Stomach smooth muscle (tissue), 2 donors: ENCODE measurements at regions not wholly inside any gene's neighbourhood (a gene's known extent, or its start where the extent isn't known, plus 50 kb on each side); places are given as distances from the start of the nearest gene placed in this dataset.
"Not testable (repeated sequence)": the region's sequence is repeated elsewhere in the genome, so short reads cannot be mapped to it uniquely, and the experiment has no call there.

Source experiments
- H3K27ac ChIP-seq: one replicate; pipeline ENCODE4 v1.7.0; 2013; ENCODE audit warnings: mild to moderate bottlenecking, low read length, inconsistent platforms
- H3K27me3 ChIP-seq, 2 donors: one replicate each; pipeline ENCODE4 v1.7.0; 2013; ENCODE audit warnings: low read length in 2 of 2; ENCODE audit not compliant: insufficient read depth in 2 of 2, control insufficient read depth in 1 of 2
- H3K36me3 ChIP-seq, 2 donors: one replicate each; pipeline ENCODE4 v1.7.0; 2013; ENCODE audit warnings: low read length in 2 of 2; ENCODE audit not compliant: control insufficient read depth in 2 of 2, insufficient read depth in 2 of 2
- H3K4me1 ChIP-seq: one replicate; pipeline ENCODE4 v1.7.0; 2013; ENCODE audit warnings: low read length; ENCODE audit not compliant: control insufficient read depth, insufficient read depth
- H3K4me3 ChIP-seq, 2 donors: one replicate each; pipeline ENCODE4 v1.7.0; 2013; ENCODE audit warnings: low read length in 2 of 2
- H3K9ac ChIP-seq, 2 donors: one replicate each; pipeline ENCODE4 v1.7.0; 2013; ENCODE audit warnings: low read length in 2 of 2, mild to moderate bottlenecking in 1 of 2
- H3K9me3 ChIP-seq, 2 donors: one replicate each; pipeline ENCODE4 v1.7.0; 2013; ENCODE audit warnings: low read length in 2 of 2; ENCODE audit not compliant: control insufficient read depth in 2 of 2
- donor health status: healthy.
- donor health status: Pancreatic carcinoma.

GRCh38 chr19:28136796-28137195 is 1076.2 kb downstream of the UQCRFS1 start:
- H3K36me3 ChIP-seq, result no peaks in the 10 kb centered on the region
- no peak overlapping the region for H3K9ac ChIP-seq
- H3K9me3 ChIP-seq, result no peaks in the 10 kb centered on the region
- H3K4me1 ChIP-seq, result no peaks in the 10 kb centered on the region
- H3K27me3 ChIP-seq, result no peaks in the 10 kb centered on the region
- no peak overlapping the region for H3K27ac ChIP-seq
- H3K4me3 ChIP-seq, result no peak overlapping the region

GRCh38 chr19:28135825-28136224 is 1077.1 kb downstream of the UQCRFS1 start:
- H3K9ac ChIP-seq, result no peak overlapping the region

GRCh38 chr19:28134311-28134710 is 1078.6 kb downstream of the UQCRFS1 start:
- Histone ChIP-seq H3K36me3 (no peaks in the 10 kb centered on the region), H3K9ac (no peak overlapping the region), H3K4me1 (no peaks in the 10 kb centered on the region), H3K27me3 (no peaks in the 10 kb centered on the region), H3K4me3 (no peak overlapping the region), H3K27ac (no peak overlapping the region), H3K9me3 (no peaks in the 10 kb centered on the region)

More at GRCh38 chr19:28135825-28136224, 1077.1 kb downstream of the UQCRFS1 start:
- H3K27ac ChIP-seq, result no peak overlapping the region
- H3K27me3 ChIP-seq, result no peaks in the 10 kb centered on the region
- no peaks in the 10 kb centered on the region for H3K36me3 ChIP-seq
- H3K9me3 ChIP-seq, result no peaks in the 10 kb centered on the region
- no peak overlapping the region for H3K4me3 ChIP-seq
- H3K4me1 ChIP-seq, result no peaks in the 10 kb centered on the region

GRCh38 chr19:28130881-28131280 is 1082.1 kb downstream of the UQCRFS1 start:
- H3K27ac ChIP-seq, H3K36me3 ChIP-seq, H3K4me1 ChIP-seq, H3K27me3 ChIP-seq, H3K9ac ChIP-seq, H3K4me3 ChIP-seq, H3K9me3 ChIP-seq: not testable (repeated sequence)

- Histone ChIP-seq H3K36me3 (no peaks in the 10 kb centered on the region), H3K9ac (no peak overlapping the region), H3K4me1 (no peaks in the 10 kb centered on the region), H3K9me3 (no peaks in the 10 kb centered on the region), H3K4me3 (no peak overlapping the region), H3K27ac (no peak overlapping the region), H3K27me3 (no peaks in the 10 kb centered on the region)
Measured at GRCh38 chr19:28130066-28130511, 1082.9 kb downstream of the UQCRFS1 start.

- Histone ChIP-seq H3K9ac (no peak overlapping the region), H3K9me3 (no peaks in the 10 kb centered on the region), H3K36me3 (no peaks in the 10 kb centered on the region), H3K4me1 (no peaks in the 10 kb centered on the region), H3K4me3 (no peak overlapping the region), H3K27ac (no peak overlapping the region), H3K27me3 (no peaks in the 10 kb centered on the region)
Measured at GRCh38 chr19:28128341-28128740, 1084.6 kb downstream of the UQCRFS1 start.

- no peak overlapping the region for H3K4me3 ChIP-seq
- no peaks in the 10 kb centered on the region for H3K9me3 ChIP-seq
- no peaks in the 10 kb centered on the region for H3K27me3 ChIP-seq
- H3K27ac ChIP-seq, result no peak overlapping the region
- no peaks in the 10 kb centered on the region for H3K36me3 ChIP-seq
- no peaks in the 10 kb centered on the region for H3K4me1 ChIP-seq
- no peak overlapping the region for H3K9ac ChIP-seq
Measured at GRCh38 chr19:28126135-28126898, 1086.6 kb downstream of the UQCRFS1 start.

GRCh38 chr19:28122734-28123133 is 1090.2 kb downstream of the UQCRFS1 start:
- H3K9ac ChIP-seq, result no peak overlapping the region
- no peaks in the 10 kb centered on the region for H3K4me1 ChIP-seq
- no peak overlapping the region for H3K4me3 ChIP-seq
- H3K36me3 ChIP-seq, result no peaks in the 10 kb centered on the region
- H3K27ac ChIP-seq, result no peak overlapping the region
- peaks cover 0 to 3% of the 10 kb centered on the region in 2 donors for H3K9me3 ChIP-seq
- no peaks in the 10 kb centered on the region for H3K27me3 ChIP-seq

- H3K9ac ChIP-seq, result no peak overlapping the region
- no peak overlapping the region for H3K27ac ChIP-seq
- no peaks in the 10 kb centered on the region for H3K4me1 ChIP-seq
- peaks cover 0 to 3% of the 10 kb centered on the region in 2 donors for H3K9me3 ChIP-seq
- no peaks in the 10 kb centered on the region for H3K36me3 ChIP-seq
- no peaks in the 10 kb centered on the region for H3K27me3 ChIP-seq
- no peak overlapping the region for H3K4me3 ChIP-seq
Measured at GRCh38 chr19:28118235-28118634, 1094.7 kb downstream of the UQCRFS1 start.

- Histone ChIP-seq H3K9ac (no peak overlapping the region), H3K4me3 (no peak overlapping the region), H3K36me3 (no peaks in the 10 kb centered on the region), H3K27me3 (no peaks in the 10 kb centered on the region), H3K4me1 (no peaks in the 10 kb centered on the region), H3K27ac (no peak overlapping the region), H3K9me3 (peaks cover 0 to 3% of the 10 kb centered on the region in 2 donors)
Measured at GRCh38 chr19:28117143-28117542, 1095.8 kb downstream of the UQCRFS1 start.

- H3K9me3 ChIP-seq, H3K27me3 ChIP-seq, H3K36me3 ChIP-seq, H3K4me3 ChIP-seq, H3K27ac ChIP-seq, H3K4me1 ChIP-seq, H3K9ac ChIP-seq: not testable (repeated sequence)
Measured at GRCh38 chr19:28116379-28116778, 1096.6 kb downstream of the UQCRFS1 start.
